ENCODE measurements at regions not wholly inside any gene's neighbourhood (a gene's known extent, or its start where the extent isn't known, plus 50 kb on each side); places are given as distances from the start of the nearest gene placed in this dataset.

DNA sequence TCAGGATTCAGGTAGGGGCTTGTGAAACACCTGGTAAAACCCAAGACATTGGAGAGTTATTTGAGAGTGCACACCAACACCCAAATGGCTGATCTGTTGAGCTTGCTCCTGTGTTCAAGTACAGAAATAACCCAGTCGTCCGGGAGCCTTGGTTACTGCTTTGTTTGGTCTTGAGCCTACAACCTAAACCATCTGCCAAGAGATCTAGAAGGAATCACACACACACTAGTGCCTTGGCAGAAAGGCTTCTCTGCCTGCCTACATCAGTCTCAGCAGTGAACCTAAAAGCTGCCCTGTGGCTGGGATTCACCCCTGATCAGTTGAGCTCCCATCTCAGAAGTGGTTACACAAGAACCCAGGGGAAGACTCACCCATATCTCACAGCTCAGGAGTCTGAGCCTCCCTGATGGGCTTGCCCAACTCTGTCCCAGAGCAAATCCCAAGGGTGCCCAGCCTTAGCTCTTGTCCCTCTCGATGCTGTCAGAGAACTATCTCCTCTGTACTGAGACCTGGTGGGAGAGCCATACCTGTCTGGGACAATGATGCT is 167.6 kb downstream of the CXCL12 start:
- no peaks in the 10 kb centered on the region for H3K36me3 ChIP-seq
- TF ChIP-seq, protein P1, sequence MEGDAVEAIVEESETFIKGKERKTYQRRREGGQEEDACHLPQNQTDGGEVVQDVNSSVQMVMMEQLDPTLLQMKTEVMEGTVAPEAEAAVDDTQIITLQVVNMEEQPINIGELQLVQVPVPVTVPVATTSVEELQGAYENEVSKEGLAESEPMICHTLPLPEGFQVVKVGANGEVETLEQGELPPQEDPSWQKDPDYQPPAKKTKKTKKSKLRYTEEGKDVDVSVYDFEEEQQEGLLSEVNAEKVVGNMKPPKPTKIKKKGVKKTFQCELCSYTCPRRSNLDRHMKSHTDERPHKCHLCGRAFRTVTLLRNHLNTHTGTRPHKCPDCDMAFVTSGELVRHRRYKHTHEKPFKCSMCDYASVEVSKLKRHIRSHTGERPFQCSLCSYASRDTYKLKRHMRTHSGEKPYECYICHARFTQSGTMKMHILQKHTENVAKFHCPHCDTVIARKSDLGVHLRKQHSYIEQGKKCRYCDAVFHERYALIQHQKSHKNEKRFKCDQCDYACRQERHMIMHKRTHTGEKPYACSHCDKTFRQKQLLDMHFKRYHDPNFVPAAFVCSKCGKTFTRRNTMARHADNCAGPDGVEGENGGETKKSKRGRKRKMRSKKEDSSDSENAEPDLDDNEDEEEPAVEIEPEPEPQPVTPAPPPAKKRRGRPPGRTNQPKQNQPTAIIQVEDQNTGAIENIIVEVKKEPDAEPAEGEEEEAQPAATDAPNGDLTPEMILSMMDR (IDR thresholded peaks at IDR 0.05; ENCODE audit: low read depth, low read length) = no peak
- H3K4me3 ChIP-seq (ENCODE audit: low read depth, low read length) = no peak overlapping the region
- no peak for DNase-seq
- H3K4me1 ChIP-seq = no peaks in the 10 kb centered on the region
- H3K9me3 ChIP-seq = no peaks in the 10 kb centered on the region
- H3K27me3 ChIP-seq = no peaks in the 10 kb centered on the region

DNA sequence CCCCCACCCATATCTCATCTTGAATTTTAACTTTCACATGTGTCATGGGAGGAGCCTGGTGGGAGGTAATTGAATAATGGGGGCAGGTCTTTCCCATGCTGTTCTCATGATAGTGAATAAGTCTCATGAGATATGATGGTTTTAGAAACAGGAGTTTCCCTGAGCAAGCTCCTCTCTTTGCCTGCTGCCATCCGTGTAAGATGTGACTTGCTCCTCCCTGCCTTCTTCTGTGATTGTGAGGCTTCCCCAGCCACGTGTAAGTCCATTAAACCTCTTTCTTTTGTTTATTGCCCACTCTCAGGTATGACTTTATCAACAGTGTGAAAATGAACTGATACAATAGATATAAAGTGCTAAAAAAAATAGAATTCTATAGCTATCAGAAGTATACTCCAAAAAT is 168.8 kb downstream of the CXCL12 start:
- Histone ChIP-seq H3K27me3 (no peaks in the 10 kb centered on the region), H3K4me1 (no peaks in the 10 kb centered on the region), H3K9me3 (no peaks in the 10 kb centered on the region), H3K36me3 (no peaks in the 10 kb centered on the region), H3K4me3 (ENCODE audit: low read depth, low read length) (no peak overlapping the region)
- no peak for DNase-seq
- TF ChIP-seq, protein P1 (IDR thresholded peaks at IDR 0.05; ENCODE audit: low read depth, low read length) = no peak

DNA sequence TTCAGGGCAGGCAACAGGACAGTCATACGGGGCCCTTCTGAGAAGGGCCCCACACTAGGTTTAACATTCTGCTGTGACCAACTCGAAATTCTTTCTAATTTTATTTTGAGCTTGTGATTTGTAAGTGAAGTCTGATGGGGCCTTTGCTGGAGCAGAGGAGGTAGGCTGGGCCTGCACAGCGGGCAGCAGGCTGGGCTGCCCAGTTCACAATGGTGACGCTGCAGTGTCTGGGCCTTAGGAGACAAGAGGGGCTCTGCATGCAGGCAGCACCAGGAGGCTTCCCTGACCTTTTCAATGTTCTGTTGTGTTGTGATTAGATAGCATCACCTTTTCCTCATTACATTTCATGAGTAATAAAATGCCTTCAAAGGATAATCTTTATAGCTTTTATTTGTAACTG is 175.1 kb downstream of the CXCL12 start:
- no peaks in the 10 kb centered on the region for H3K9me3 ChIP-seq
- TF ChIP-seq, protein P1 (IDR thresholded peaks at IDR 0.05; ENCODE audit: low read depth, low read length) = no peak
- DNase-seq = no peak

DNA sequence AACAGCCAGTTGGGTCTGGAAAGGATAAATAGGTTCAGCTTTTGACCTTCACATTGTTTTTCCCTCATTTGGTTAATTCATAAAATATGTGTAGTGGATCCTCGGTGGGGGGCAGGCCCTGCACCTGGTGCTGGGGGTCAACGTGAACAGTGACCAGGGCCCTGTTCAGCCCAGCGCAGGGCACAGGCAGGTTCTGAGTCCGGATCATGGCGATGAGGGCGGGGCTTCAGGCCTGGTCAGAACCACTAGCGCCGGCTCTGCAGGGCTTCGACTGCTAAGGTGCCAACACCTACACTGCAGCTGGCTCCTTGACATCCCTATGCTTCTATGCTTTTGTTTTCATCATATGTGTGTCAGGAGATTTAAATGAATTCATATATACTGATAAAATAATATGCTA is 177.7 kb downstream of the CXCL12 start:
- TF ChIP-seq, protein P1 (IDR thresholded peaks at IDR 0.05; ENCODE audit: low read depth, low read length) = no peak
- no peak for DNase-seq
- H3K4me1 ChIP-seq = no peaks in the 10 kb centered on the region
- H3K4me3 ChIP-seq (ENCODE audit: low read depth, low read length) = no peak overlapping the region
- H3K9me3 ChIP-seq = no peaks in the 10 kb centered on the region
- H3K36me3 ChIP-seq = no peaks in the 10 kb centered on the region
- no peaks in the 10 kb centered on the region for H3K27me3 ChIP-seq

More for the DNA sequence above, 175.1 kb downstream of the CXCL12 start:
- no peaks in the 10 kb centered on the region for H3K27me3 ChIP-seq
- no peaks in the 10 kb centered on the region for H3K36me3 ChIP-seq
- H3K4me3 ChIP-seq (ENCODE audit: low read depth, low read length) = no peak overlapping the region
- H3K4me1 ChIP-seq = no peaks in the 10 kb centered on the region

DNA sequence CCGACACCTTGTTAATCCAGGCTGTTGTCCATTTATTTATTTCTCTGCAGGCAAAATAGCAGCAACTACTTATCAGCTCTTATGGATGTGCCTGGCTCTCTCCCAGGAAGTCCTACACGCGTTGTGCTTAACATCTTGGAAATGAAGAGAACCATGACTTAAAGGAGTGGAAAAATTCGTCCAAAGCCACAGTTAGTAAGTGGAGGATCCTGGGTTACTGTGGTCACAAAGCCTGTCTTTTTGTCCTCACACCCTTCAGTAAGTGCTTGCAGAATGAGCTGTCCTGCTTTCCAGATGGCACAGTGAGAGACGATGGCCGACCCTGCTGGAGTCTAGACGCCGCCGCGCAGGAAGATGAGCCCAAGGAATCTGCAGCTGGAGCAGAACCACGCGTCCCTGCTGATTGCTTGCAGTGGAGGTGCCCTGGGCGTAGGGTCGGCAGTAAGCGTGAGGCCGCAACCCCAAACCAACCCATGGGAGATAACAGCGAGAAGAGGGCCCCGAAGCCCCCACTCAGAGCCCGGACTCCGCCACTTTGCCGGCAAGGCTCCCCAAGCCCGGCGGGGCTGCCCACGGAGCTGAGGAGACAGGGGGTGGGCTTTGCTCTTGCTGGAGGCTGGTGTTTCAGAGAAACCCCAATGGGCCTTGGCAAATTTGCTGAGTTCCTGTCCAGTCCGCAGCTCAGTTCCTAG is 178.6 kb downstream of the CXCL12 start:
- TF ChIP-seq, protein P1 (IDR thresholded peaks at IDR 0.05; ENCODE audit: low read depth, low read length) = no peak
- no peaks in the 10 kb centered on the region for H3K4me1 ChIP-seq
- no peak overlapping the region for H3K4me3 ChIP-seq (ENCODE audit: low read depth, low read length)
- no peaks in the 10 kb centered on the region for H3K36me3 ChIP-seq
- no peak for DNase-seq
- H3K9me3 ChIP-seq = no peaks in the 10 kb centered on the region
- H3K27me3 ChIP-seq = no peaks in the 10 kb centered on the region

DNA sequence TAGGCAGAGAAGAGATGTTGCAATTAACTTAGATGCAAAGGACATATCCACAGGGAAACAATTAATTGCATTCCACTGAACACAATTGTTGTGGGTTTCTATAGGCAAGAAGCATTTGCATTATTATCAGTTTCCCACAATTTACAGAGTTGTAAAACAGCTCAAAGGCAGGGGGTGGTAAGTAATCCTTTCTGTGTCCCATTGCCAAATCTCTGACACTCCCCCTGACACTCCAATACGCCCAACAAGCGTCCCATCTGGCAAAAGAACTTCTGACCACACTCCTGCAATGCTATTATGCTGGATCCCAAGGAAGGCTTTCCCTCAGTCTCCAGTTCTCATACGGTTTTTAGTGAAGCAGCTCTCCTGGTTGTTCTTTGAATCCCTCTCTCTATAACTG is 179.8 kb downstream of the CXCL12 start:
- DNase-seq = no peak
- H3K9me3 ChIP-seq = no peaks in the 10 kb centered on the region
- no peaks in the 10 kb centered on the region for H3K27me3 ChIP-seq
- TF ChIP-seq, protein P1 (IDR thresholded peaks at IDR 0.05; ENCODE audit: low read depth, low read length) = no peak
- H3K4me1 ChIP-seq = no peaks in the 10 kb centered on the region
- H3K36me3 ChIP-seq = no peaks in the 10 kb centered on the region
- H3K4me3 ChIP-seq (ENCODE audit: low read depth, low read length) = no peak overlapping the region
